Right ventricle myocardium superior (tissue), 1 donor: ENCODE measurements at regions not wholly inside any gene's neighbourhood (a gene's known extent, or its start where the extent isn't known, plus 50 kb on each side); places are given as distances from the start of the nearest gene placed in this dataset.
"Not testable (repeated sequence)": the region's sequence is repeated elsewhere in the genome, so short reads cannot be mapped to it uniquely, and the experiment has no call there.

ENCODE experiments used
- ATAC-seq: fragments of 200-7000 bp; cut with Tn5 transposase; one replicate; pipeline ENCODE4 v1.9.1; 2020; ENCODE audit warnings: mild to moderate bottlenecking; ENCODE audit not compliant: poor library complexity
- DNase-seq: peaks from one replicate; pipeline ENCODE4 v3.0.0-alpha.2; 2020
- intact Hi-C: fragments of 100-400 bp; cut with DNase I; formaldehyde crosslinking; loops from one replicate; pipeline ENCODE4 v1.11.2; 2022
- donor health status: DM: no; HTN: yes; CAD: no; lungs with severe emphysema.

DNA sequence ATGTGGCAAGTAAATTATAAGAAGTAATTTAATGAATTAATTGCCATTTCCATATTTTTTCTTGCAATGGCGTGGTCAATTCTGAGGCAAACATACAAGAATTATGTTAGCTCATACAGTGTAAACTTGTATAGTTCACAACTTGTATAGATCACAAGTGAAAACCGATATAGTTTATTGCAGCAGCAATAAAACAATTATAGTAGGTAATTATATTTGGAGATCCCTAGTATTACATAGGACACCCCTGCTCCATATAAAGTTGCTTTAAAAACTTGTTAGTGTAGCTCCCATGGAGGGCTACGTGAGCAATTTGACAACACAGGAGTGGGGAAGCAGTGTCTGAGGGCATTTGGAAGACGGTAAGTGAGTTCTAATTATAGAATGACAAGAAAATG is 288.2 kb downstream of the SOCS6 start:
- DNase-seq (no peak), ATAC-seq (no peak)
- intact Hi-C loops: no loop called here

- intact Hi-C loops: no loop called here
- no peak for ATAC-seq
- DNase-seq: no peak
Measured at GRCh38 chr18:70576276-70577022, 287.6 kb downstream of the SOCS6 start.

DNA sequence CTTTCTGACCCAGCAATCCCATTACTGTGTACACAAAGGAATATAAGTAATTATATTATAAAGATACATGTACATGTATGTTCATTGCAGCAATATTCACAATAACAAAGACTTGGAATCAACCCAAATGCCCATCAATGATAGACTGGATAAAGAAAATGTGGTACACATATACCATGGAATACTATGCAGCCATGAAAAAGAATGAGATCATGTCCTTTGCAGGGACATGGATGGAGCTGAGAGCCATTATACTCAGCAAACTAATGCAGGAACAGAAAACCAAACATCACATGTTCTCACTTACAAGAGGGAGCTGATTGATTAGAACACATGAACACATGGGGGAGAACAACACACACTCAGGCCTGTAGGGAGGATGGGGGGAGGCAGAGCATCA is 286.1 kb downstream of the SOCS6 start:
- intact Hi-C loops, ATAC-seq, DNase-seq: not testable (repeated sequence)

DNA sequence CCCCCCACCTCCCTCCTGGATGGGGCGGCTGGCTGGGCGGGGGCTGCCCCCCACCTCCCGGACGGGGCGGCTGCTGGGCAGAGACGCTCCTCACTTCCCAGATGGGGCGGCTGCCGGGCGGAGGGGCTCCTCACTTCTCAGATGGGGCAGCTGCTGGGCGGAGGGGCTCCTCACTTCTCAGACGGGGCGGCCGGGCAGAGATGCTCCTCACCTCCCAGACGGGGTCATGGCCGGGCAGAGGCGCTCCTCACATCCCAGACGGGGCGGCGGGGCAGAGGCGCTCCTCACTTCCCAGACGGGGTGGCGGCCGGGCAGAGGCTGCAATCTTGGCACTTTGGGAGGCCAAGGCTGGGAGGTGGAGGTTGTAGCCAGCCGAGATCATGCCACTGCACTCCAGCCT is 280.8 kb downstream of the SOCS6 start:
- ATAC-seq, intact Hi-C loops, DNase-seq: not testable (repeated sequence)

DNA sequence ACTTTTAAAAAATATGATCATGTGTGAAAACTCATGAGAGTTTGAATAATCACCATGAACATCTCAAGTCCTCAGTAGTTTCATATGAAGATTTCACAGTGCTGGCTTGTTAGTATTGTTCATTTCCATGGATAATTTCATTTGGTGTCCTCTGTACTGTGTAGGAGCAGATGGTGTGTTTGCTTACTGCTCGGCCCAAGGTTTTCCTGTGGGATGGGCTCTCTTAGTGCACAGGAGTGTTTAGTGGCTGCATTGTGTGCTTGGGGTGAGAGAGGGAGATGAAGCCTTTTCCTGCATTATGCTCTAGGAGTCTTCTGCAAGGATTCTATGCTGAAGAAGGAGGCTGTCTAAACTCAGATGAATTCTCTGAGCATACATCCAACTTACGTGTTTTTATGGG is 270.6 kb downstream of the SOCS6 start:
- DNase-seq: no peak
- no peak for ATAC-seq

GRCh38 chr18:70558371-70558770 is 269.5 kb downstream of the SOCS6 start:
- intact Hi-C loops: no loop called here
- DNase-seq (no peak), ATAC-seq (no peak)

More for the DNA sequence above, 270.6 kb downstream of the SOCS6 start:
- intact Hi-C loops: no loop called here

GRCh38 chr18:70554854-70555445 is 266.1 kb downstream of the SOCS6 start:
- DNase-seq (no peak), ATAC-seq (no peak)
- intact Hi-C loops: no loop called here

- intact Hi-C loops: no loop called here
- ATAC-seq (no peak), DNase-seq (no peak)
Measured at GRCh38 chr18:70553936-70554260, 265.1 kb downstream of the SOCS6 start.

- DNase-seq (no peak), ATAC-seq (no peak)
- intact Hi-C loops: no loop called here
Measured at GRCh38 chr18:70553245-70553935, 264.5 kb downstream of the SOCS6 start.

DNA sequence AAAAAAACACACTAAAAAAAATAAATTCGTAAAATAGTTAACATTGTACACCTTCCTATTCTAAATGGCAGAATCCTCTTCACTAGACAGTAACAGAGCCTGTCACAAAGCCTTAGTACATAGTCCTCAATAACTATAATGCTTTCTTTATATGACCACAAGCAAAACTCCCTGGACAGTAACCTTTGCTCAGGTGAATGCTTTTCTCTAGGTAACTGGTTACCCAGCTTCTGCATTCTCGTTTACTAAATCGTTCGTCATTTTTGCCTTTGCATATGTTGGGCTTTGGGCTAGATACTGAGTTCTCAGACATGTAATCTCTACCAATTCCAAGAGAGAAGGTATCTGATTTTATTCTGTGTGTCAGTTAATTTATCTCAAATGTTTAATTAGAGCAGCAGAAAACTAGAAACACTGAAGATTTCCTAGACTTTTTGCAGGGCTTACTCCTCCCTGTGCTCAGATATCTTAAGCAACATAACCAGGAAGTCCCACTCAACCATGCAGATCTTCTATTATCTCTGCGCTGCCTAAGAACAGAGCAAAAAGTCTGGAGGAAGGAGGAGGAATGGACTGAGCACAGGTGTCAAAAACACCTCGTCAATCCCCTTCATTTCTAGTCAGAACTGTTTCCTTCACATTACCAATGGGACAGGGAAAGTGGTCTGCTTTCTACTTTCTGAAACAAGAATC is 247.7 kb downstream of the SOCS6 start:
- DNase-seq: no peak
- intact Hi-C loops: no loop called here
- ATAC-seq: no peak

DNA sequence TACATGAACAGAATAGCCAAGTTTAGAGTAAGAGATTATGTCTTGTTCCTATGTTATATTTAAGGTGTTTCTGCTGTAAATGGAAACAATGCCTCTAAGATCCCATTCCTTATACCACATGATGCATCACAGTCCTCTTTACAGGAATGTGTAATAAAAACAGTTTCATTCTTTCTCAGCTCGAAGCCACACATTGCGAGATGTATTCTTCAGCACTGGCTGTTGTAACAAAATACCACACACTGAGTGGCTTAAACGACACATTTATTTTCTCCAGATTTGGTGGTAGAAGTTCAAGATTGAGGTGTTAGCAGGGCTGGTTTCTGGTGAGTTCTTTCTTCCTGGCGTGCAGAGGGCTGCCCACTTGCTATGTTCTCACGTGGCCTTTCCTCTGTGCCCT is 246.2 kb downstream of the SOCS6 start:
- ATAC-seq (no peak), DNase-seq (no peak)
- intact Hi-C loops: no loop called here

DNA sequence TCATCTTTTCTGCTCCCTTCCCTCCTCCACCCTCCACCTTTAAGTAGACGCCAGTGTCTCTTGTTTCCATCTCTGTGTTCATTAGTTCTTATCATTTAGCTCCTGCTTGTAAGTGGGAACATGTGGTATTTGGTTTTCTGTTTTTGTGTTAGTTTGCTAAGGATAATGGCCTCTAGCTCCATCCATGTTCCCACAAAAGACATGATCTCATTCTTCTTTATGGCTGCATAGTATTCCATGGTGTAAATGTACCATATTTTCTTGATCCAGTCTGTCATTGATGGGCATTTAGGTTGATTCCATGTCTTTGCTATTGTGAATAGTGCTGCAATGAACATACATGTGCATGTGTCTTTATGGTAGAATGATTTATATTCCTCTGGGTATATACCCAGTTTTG is 236.5 kb downstream of the SOCS6 start:
- intact Hi-C loops, DNase-seq, ATAC-seq: not testable (repeated sequence)

DNA sequence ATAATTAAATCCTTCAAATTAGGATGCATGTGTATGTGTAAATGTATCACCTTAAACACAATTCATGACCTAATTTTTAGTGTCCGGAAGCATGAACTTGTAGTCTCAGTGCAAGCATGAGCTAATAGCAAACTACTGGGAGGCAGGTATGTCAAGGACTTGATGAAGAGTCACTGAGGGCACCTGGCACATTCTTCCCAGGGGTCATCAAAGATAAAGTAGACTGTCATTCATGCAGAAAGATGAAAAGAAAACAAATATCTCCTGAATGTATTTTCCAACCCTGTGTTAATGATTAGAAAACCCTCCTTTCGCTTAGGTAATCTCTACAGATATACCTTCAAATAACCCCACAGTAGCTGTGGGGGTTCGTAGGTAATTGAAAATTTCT is 234.9 kb downstream of the SOCS6 start:
- intact Hi-C loops: no loop called here
- ATAC-seq: no peak

DNA sequence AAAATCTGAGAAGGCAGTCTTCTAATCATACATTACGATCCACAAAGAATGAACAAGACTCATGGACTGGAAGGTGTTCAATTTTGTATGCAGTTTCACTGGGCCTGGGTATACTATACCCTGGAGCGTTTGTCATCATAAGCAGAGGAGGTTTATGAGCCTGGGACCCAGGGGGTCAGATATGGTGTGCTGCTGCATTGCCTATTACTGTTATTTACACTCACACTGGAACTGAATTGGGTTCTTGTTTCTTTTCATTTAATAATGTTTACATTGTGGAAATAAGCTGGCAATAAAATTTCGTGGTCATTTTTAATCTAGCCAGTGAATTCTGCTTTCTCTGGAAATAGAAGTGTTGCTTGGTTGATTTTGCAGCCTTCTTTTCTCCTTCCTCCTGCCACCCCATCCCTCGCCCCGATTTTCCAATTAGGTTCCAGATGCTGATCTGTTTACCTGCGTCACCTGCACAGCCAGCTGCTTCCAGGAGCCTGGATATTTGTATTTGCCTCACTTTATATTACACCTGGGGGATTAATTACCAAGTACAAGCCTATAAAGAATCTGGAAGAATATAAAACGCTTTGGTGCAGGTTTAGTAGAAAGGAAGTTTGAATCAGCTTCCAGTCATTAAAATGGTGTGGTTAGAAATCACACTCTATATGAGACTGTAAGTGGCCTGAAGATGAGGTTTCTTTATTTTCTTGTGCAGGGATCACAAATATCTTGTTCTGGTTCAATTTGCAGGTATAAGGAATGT is 234.4 kb downstream of the SOCS6 start:
- intact Hi-C loops: no loop called here
- DNase-seq: no peak
- ATAC-seq: no peak

More for the DNA sequence above, 234.9 kb downstream of the SOCS6 start:
- DNase-seq: no peak

DNA sequence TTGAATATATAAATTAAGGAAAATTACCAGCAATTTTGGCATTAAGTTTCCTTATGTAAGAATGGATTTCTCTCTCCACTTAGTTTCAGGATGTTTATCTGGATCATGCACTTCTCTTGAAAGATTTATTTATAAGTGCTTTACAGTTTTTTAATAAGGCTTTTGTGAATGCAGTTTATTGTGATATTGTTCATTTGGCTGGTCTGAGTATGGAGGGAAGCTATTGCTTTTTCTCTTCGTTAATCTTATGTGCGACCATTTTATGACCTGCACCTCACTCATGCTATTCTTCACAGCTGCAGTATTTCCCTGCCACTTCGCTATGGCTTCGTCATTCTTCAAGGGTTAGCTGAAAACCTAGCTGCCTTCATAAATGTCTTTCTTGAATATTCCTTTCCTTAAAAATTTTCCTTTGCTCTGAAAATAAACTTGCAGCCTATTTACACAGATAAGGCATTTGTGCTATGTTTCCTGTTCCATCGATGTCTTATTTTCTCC is 233.4 kb downstream of the SOCS6 start:
- no peak for DNase-seq
- intact Hi-C loops: no loop called here

GRCh38 chr18:70520867-70521266 is 232.0 kb downstream of the SOCS6 start:
- intact Hi-C loops: no loop called here
- DNase-seq (no peak), ATAC-seq (no peak)

More for the DNA sequence above, 233.4 kb downstream of the SOCS6 start:
- ATAC-seq: no peak

- intact Hi-C loops: no loop called here
- ATAC-seq (no peak), DNase-seq (no peak)
Measured at GRCh38 chr18:70513502-70514171, 224.8 kb downstream of the SOCS6 start.

- ATAC-seq: no peak
- intact Hi-C loops: no loop called here
- no peak for DNase-seq
Measured at GRCh38 chr18:70507970-70508369, 219.1 kb downstream of the SOCS6 start.
